Fibroblast of lung (primary cell): ENCODE measurements at regions not wholly inside any gene's neighbourhood (a gene's known extent, or its start where the extent isn't known, plus 50 kb on each side); places are given as distances from the start of the nearest gene placed in this dataset.

Source experiments
- DNase-seq, 2 donors: peaks; one replicate each; pipeline versions ENCODE4 v3.0.0 to v3.0.0-alpha.2; 2010; ENCODE audit warnings: low read depth in 2 of 2
- H2AFZ ChIP-seq: 2 replicates; pipeline ENCODE4 v1.5.1; 2012; ENCODE audit warnings: low read length, control low read depth, inconsistent platforms
- H3K27ac ChIP-seq: 2 replicates; pipeline ENCODE4 v1.5.1; 2011; ENCODE audit warnings: low read length, control low read depth; ENCODE audit not compliant: insufficient read depth
- H3K27me3 ChIP-seq: 2 replicates; pipeline ENCODE4 v1.5.1; 2011; ENCODE audit warnings: mild to moderate bottlenecking, low read length; ENCODE audit not compliant: control insufficient read depth, insufficient read depth
- H3K36me3 ChIP-seq: 2 replicates; pipeline ENCODE4 v1.5.1; 2011; ENCODE audit warnings: low read length; ENCODE audit not compliant: control insufficient read depth, insufficient read depth
- H3K4me1 ChIP-seq: 2 replicates; pipeline ENCODE4 v1.5.1; 2011; ENCODE audit warnings: low read length; ENCODE audit not compliant: control insufficient read depth, insufficient read depth; ENCODE audit errors: extremely low read depth
- H3K4me2 ChIP-seq: 2 replicates; pipeline ENCODE4 v1.5.1; 2011; ENCODE audit warnings: low read length, control low read depth; ENCODE audit not compliant: insufficient read depth; ENCODE audit errors: extremely low read depth
- H3K4me3 ChIP-seq, 4 experiments: fragments of 200-600 bp in 1 of 4; sonication (generic) in 1 of 4; replicated peaks in 1 of 4; 2 replicates each; pipeline ENCODE4 v1.5.1; 2011 to 2016; ENCODE audit warnings: low read length in 4 of 4, low read depth in 3 of 4, mild to moderate bottlenecking in 3 of 4, control low read depth in 2 of 4, inconsistent platforms in 1 of 4, mixed read lengths in 1 of 4; ENCODE audit not compliant: insufficient read depth in 1 of 4; ENCODE audit errors: control extremely low read depth in 1 of 4
- H3K79me2 ChIP-seq: 2 replicates; pipeline ENCODE4 v1.5.1; 2012; ENCODE audit warnings: mild to moderate bottlenecking, low read length, inconsistent platforms; ENCODE audit not compliant: control insufficient read depth, insufficient read depth
- H3K9ac ChIP-seq: 2 replicates; pipeline ENCODE4 v1.5.1; 2011; ENCODE audit warnings: mild to moderate bottlenecking, low read length, control low read depth; ENCODE audit not compliant: insufficient read depth
- H3K9me3 ChIP-seq: 2 replicates; pipeline ENCODE4 v1.5.1; 2012; ENCODE audit warnings: low read depth, low read length; ENCODE audit not compliant: control insufficient read depth, insufficient read depth
- H4K20me1 ChIP-seq: 2 replicates; pipeline ENCODE4 v1.5.1; 2011; ENCODE audit warnings: low read length; ENCODE audit not compliant: control insufficient read depth, insufficient read depth; ENCODE audit errors: extremely low read depth
- EZH2 ChIP-seq: IDR thresholded peaks from 2 replicates; pipeline ENCODE4 v1.5.1; 2012; ENCODE audit warnings: low read length, control low read depth, mild to moderate bottlenecking; ENCODE audit errors: missing control alignments
- TF ChIP-seq, protein P1 (sequence below), 2 donors: IDR thresholded peaks in 1 of 2; conservative IDR thresholded peaks in 1 of 2; 1 replicate in 1 of 2; 2 replicates in 1 of 2; pipeline ENCODE4 v1.5.1; 2011 to 2012; ENCODE audit warnings: low read length in 2 of 2, control low read depth in 1 of 2, inconsistent platforms in 1 of 2, low read depth in 1 of 2, mild to moderate bottlenecking in 1 of 2

DNA sequence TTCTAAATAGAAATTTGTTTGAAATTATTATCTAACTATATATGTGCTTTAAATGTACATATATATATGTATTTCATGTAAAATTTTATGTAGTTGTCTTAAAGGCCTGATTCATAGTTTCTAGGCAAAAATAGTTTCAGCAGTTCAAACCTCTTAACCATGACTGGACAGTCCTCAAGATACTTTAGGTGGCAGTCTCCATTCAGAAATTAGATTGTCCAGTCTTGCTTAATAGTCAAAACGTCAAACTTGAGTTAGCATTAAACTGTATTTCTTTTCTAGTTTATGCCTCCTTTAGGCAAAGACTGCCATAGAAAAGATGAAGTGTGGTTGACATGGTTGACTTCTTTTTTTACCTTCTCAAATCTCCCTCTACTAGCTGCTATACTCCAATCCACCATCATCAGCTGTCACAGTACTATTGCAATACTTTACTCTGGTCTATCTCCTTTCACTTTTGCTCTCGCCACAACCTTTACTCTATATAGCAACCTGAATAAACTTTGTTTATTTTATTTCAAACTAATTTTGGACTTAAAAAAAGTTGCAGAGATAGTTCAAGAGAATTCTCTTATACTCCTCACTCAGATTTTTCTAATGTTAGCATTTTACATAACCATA lies 395.6 kb upstream of the DIPK2B start:
- no peak overlapping the region for H3K4me3 ChIP-seq
- H3K27me3 ChIP-seq, result no peaks in the 10 kb centered on the region
- no peaks in the 10 kb centered on the region for H3K9me3 ChIP-seq
- TF ChIP-seq, protein P1, sequence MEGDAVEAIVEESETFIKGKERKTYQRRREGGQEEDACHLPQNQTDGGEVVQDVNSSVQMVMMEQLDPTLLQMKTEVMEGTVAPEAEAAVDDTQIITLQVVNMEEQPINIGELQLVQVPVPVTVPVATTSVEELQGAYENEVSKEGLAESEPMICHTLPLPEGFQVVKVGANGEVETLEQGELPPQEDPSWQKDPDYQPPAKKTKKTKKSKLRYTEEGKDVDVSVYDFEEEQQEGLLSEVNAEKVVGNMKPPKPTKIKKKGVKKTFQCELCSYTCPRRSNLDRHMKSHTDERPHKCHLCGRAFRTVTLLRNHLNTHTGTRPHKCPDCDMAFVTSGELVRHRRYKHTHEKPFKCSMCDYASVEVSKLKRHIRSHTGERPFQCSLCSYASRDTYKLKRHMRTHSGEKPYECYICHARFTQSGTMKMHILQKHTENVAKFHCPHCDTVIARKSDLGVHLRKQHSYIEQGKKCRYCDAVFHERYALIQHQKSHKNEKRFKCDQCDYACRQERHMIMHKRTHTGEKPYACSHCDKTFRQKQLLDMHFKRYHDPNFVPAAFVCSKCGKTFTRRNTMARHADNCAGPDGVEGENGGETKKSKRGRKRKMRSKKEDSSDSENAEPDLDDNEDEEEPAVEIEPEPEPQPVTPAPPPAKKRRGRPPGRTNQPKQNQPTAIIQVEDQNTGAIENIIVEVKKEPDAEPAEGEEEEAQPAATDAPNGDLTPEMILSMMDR (conservative IDR thresholded peaks at IDR 0.05 in 1 of 2, IDR thresholded peaks at IDR 0.05 in 1 of 2; ENCODE audit: low read depth in 1 of 2, low read length in 2 of 2), result no peak
- TF ChIP-seq EZH2, result no peak
- H3K4me1 ChIP-seq, result peaks cover 2% of the 10 kb centered on the region
- H3K4me2 ChIP-seq, result no peak overlapping the region
- no peaks in the 10 kb centered on the region for H3K36me3 ChIP-seq
- DNase-seq, result peak in 1 of 2 donors; percentile 39
- no peak overlapping the region for H3K9ac ChIP-seq
- H3K79me2 ChIP-seq, result no peaks in the 10 kb centered on the region
- no peak overlapping the region for H3K27ac ChIP-seq
- H2AFZ ChIP-seq, result no peak overlapping the region
- H4K20me1 ChIP-seq, result no peaks in the 10 kb centered on the region

DNA sequence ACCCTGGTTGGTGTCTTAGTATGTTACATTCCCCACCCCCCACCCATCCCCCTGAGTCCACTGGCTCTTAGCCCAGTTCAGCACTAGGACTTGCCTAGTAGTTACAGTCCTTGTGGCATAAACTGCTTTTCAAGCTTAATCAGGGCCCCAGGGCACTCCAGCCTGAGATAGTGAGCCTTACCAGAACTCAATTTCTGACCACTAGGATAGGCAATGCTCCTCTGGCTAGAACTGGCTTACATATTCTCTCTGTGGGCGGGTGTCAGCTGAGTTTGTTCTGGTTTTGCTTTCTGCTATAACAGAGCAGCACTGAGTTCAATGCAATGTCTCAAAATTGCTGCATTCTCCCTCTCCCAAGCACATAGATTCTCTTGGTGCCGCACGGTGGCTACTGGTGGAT lies 391.4 kb upstream of the DIPK2B start:
- DNase-seq, result no peak
- no peak overlapping the region for H3K4me3 ChIP-seq
- no peaks in the 10 kb centered on the region for H3K27me3 ChIP-seq
- TF ChIP-seq, protein P1 (conservative IDR thresholded peaks at IDR 0.05 in 1 of 2, IDR thresholded peaks at IDR 0.05 in 1 of 2; ENCODE audit: low read depth in 1 of 2, low read length in 2 of 2), result no peak
- no peak for TF ChIP-seq EZH2
- H3K4me1 ChIP-seq, result no peaks in the 10 kb centered on the region
- no peak overlapping the region for H3K4me2 ChIP-seq
- H3K36me3 ChIP-seq, result no peaks in the 10 kb centered on the region
- H3K9ac ChIP-seq, result no peak overlapping the region
- H3K9me3 ChIP-seq, result no peaks in the 10 kb centered on the region
- no peaks in the 10 kb centered on the region for H4K20me1 ChIP-seq
- no peak overlapping the region for H2AFZ ChIP-seq
- no peaks in the 10 kb centered on the region for H3K79me2 ChIP-seq
- no peak overlapping the region for H3K27ac ChIP-seq

DNA sequence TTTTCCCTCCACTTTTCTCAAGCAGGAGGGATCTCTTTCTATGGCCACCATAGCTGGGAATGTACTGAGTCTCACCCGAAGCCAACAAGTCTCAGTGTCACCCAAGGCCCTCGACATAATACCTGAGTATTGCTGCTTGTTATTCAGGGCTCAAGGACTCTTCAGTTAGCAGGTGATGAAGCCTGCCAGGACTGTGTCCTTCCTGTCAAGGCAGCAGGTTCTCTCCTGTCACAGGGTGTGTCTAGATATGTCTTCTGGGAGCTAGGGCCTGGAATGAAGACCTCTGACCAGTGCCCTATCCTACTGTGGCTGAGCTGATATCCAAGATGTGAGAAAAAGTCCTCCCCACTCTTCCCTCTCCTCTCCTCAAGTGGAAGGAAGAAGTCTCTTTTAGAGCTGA lies 391.0 kb upstream of the DIPK2B start:
- Histone ChIP-seq H3K4me2 (no peak overlapping the region), H3K9me3 (no peaks in the 10 kb centered on the region), H3K4me1 (no peaks in the 10 kb centered on the region), H3K4me3 (no peak overlapping the region), H3K27me3 (no peaks in the 10 kb centered on the region), H3K36me3 (no peaks in the 10 kb centered on the region), H3K27ac (no peak overlapping the region), H2AFZ (no peak overlapping the region), H3K79me2 (no peaks in the 10 kb centered on the region), H3K9ac (no peak overlapping the region), H4K20me1 (no peaks in the 10 kb centered on the region)
- no peak for DNase-seq
- no peak for TF ChIP-seq EZH2
- TF ChIP-seq, protein P1 (conservative IDR thresholded peaks at IDR 0.05 in 1 of 2, IDR thresholded peaks at IDR 0.05 in 1 of 2; ENCODE audit: low read depth in 1 of 2, low read length in 2 of 2), result no peak
